ENCODE measurements at regions not wholly inside any gene's neighbourhood (a gene's known extent, or its start where the extent isn't known, plus 50 kb on each side); places are given as distances from the start of the nearest gene placed in this dataset.

DNA sequence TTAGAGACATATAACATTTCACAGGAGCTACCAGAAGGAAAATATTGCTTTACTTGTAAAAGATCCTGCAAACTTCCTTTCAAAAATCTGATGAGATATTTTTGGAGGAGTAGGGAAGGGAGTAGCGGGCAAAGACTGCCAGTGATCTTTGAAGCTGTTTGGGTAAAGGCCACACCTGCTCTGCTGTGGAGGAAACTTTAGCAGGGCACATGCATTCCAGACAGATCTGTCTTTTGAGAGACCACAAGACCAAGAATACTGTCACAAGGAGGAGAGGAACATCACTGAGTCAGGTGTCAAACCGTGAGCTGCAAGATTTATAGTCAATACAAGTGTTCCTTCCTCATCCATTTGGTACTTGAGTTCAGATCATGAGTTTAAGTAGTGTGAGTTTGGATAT, 654.4 kb downstream of the DNAJB9 start (continued):
- TF ChIP-seq ZXDC (CRISPR knock-in tag; IDR thresholded peaks at IDR 0.05) (no peak), DMTF1 (CRISPR knock-in tag; IDR thresholded peaks at IDR 0.05) (no peak), CBX5 (CRISPR knock-in tag; IDR thresholded peaks at IDR 0.05; ENCODE audit: borderline replicate concordance) (no peak), ZNF225 (CRISPR knock-in tag; IDR thresholded peaks at IDR 0.05) (no peak), ZNF382 (CRISPR knock-in tag; IDR thresholded peaks at IDR 0.05; ENCODE audit: borderline replicate concordance) (no peak), ZSCAN29 (CRISPR knock-in tag; conservative IDR thresholded peaks at IDR 0.05) (no peak), ZBTB25 (CRISPR knock-in tag; IDR thresholded peaks at IDR 0.05) (no peak), RARA (CRISPR knock-in tag; IDR thresholded peaks at IDR 0.05) (no peak), ZNF737 (CRISPR knock-in tag; IDR thresholded peaks at IDR 0.05; ENCODE audit: borderline replicate concordance) (no peak), PCBP1 (IDR thresholded peaks at IDR 0.05; ENCODE audit: borderline replicate concordance, low read depth, low read length) (no peak)
